Mammary epithelial cell (primary cell): ENCODE measurements at regions not wholly inside any gene's neighbourhood (a gene's known extent, or its start where the extent isn't known, plus 50 kb on each side); places are given as distances from the start of the nearest gene placed in this dataset.

Experiments used
- CTCF ChIP-seq, 2 donors: IDR thresholded peaks in 1 of 2; conservative IDR thresholded peaks in 1 of 2; 2 replicates each; pipeline ENCODE4 v1.5.1; 2011 to 2012; ENCODE audit warnings: inconsistent platforms in 2 of 2, low read length in 2 of 2, mild to moderate bottlenecking in 2 of 2, control low read depth in 1 of 2, low read depth in 1 of 2; ENCODE audit not compliant: insufficient read depth in 1 of 2; ENCODE audit errors: extremely low read depth in 1 of 2
- EZH2 ChIP-seq: IDR thresholded peaks from 2 replicates; pipeline ENCODE4 v1.6.1; 2012; ENCODE audit warnings: low read length, inconsistent platforms, borderline replicate concordance

GRCh38 chr2:129378186-129378585 is 601.3 kb upstream of the RAB6C start:
- TF ChIP-seq CTCF (conservative IDR thresholded peaks at IDR 0.05 in 1 of 2, IDR thresholded peaks at IDR 0.05 in 1 of 2; ENCODE audit: extremely low read depth in 1 of 2, insufficient read depth in 1 of 2, low read depth in 1 of 2, low read length in 2 of 2) (no peak), EZH2 (no peak)
